Left lobe of liver (tissue), 2 donors: ENCODE measurements at regions not wholly inside any gene's neighbourhood (a gene's known extent, or its start where the extent isn't known, plus 50 kb on each side); places are given as distances from the start of the nearest gene placed in this dataset.
"Not testable (repeated sequence)": the region's sequence is repeated elsewhere in the genome, so short reads cannot be mapped to it uniquely, and the experiment has no call there.

Experiments used
- ATAC-seq: fragments of 200-7000 bp; cut with Tn5 transposase; one replicate; pipeline ENCODE4 v1.9.1; 2020; ENCODE audit warnings: mild to moderate bottlenecking, moderate library complexity
- DNase-seq: peaks from one replicate; pipeline ENCODE4 v3.0.0-alpha.2; 2020; ENCODE audit warnings: low spot score
- donor health status: DM: no; HTN: no; CAD: no; lungs with moderate emphysema.
- donor health status: DM: no; HTN: yes; CAD: no.

- DNase-seq: no peak
- no peak for ATAC-seq
Observed at GRCh38 chr7:4436936-4437335, 245.2 kb upstream of the FOXK1 start.

DNA sequence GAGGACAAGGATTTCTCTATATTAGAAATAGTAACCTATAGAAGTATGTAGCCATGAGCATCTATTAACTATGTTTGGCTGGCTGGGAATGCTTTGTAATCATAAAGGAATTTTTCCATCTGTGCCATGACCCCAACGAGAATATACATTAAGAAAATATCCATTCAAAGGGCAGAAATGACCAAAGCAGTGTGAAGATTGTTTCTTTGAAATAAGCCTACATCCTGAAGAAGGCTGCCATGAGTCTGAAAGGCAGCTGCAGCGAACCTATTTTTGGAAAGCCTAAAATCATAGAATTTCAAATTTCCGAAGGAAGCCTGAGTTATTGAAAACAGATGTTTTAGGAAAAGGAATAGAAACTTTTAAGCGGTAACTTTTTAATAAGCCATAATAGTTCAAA is 244.2 kb upstream of the FOXK1 start:
- ATAC-seq (no peak), DNase-seq (no peak)

DNA sequence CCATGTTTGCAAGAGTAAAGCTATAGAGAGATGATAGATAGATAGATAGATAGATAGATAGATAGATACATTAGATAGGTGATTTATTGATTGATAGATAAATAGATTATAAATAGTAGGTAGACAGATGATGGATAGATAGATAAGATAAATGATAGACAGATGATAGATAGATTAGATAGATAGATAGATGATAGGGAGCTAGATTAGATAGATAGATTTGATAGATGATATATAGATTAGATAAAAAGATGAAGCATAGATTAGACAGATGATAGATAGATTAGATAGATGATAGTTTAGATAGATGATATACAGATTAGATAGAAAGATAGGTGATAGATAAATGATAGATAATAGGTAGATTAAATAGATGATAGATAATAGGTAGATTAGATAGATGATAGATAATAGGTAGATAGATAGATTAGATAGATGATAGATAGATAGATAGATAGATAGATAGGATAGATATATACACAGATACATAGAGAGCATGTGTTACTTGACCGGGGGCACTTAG is 243.3 kb upstream of the FOXK1 start:
- ATAC-seq (no peak), DNase-seq (no peak)

- ATAC-seq (no peak), DNase-seq (no peak)
Observed at GRCh38 chr7:4439444-4439843, 242.7 kb upstream of the FOXK1 start.

DNA sequence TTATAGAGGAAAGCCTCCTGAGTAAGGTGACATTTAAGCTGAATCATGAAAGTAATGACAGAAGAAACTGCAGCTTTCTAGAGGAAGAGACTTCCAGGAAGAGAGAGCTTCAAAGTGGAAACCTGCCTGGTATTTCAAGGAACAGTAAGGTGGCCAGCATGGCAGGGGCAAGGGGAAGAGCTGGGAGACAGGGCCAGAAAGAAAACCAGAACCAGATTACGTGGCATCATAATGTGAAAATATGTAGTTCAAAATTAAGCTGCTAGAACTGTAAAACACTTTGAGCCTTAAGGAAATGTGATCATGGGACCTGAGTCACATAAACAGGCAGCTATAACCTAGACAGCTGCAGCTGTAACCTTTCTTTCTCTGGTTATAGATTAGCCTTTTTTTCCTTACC is 238.0 kb upstream of the FOXK1 start:
- no peak for DNase-seq
- ATAC-seq: no peak

GRCh38 chr7:4445777-4446176 is 236.3 kb upstream of the FOXK1 start:
- ATAC-seq (no peak), DNase-seq (no peak)

GRCh38 chr7:4449263-4449662 is 232.8 kb upstream of the FOXK1 start:
- no peak for DNase-seq
- ATAC-seq: no peak

DNA sequence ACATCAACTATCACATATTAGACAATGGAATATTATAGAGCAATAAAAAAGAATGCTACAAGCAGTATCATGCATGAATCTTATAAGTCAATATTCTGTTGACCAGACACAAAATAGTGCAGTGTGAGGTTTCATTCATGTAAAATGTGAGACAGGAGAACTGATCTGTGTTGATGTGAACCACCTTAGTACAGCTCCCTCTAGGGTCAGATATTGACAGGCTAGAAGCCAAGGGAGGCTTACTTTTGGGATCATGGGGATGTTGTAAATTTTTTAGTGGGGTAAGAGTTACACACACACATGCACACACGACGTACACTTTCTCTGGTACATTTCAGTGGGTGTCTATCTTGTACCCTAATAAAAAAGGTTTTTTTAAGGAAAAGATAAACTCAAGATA is 231.6 kb upstream of the FOXK1 start:
- no peak for DNase-seq
- no peak for ATAC-seq

- ATAC-seq (no peak), DNase-seq (no peak)
Observed at GRCh38 chr7:4460597-4460996, 221.5 kb upstream of the FOXK1 start.

DNA sequence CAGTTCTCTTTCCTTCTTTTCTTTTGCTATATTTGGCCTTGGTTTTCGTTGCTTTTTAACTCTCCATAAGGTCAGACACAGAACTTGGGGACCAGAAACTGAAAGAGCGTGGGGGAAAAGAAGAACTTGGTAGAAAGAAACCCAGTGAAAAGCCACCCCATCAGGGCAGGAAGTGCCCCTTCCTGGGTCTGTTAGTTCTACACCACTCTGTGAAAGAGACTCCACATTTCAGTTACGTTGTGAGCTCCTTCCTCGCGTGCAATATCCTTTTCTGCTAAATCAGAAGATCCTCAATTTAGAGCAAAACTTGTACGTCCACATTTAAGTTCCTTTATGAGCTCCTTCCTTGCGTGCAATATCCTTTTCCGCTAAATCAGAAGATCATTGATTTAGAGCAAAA is 220.6 kb upstream of the FOXK1 start:
- ATAC-seq: no peak
- no peak for DNase-seq

DNA sequence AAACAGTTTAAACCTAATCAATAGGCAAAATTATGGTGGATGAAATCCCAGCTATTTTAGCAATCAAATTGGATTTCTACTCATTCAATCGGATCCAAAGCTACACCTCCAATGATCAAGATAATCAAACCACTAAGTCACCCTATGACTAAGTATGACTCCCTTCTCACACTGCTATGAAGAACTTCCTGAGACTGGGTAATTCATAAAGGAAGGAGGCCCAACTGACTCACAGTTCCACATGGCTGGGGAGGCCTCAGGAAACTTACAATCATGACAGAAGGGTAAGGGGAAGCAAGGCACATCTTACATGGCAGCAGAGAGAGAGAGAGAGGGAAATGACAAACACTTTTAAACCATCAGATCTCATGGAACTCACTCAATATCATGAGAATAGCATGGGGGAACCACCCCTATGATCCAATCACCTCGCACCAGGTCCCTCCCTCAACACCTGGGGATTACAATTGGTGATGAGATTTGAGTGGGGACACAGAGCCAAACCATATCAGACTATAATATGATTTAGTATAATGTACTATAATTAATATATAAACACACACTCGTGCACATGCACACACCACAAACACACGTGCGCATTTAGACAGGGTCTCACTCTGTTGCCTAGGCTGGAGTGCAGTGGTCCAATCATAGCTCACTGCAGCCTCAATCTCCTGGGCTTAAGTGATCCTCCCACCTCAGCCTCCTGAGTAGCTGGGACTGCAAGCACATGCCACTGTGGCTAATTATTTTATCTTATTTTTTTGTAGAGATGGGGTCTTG is 213.6 kb upstream of the FOXK1 start:
- DNase-seq (no peak), ATAC-seq (no peak)

DNA sequence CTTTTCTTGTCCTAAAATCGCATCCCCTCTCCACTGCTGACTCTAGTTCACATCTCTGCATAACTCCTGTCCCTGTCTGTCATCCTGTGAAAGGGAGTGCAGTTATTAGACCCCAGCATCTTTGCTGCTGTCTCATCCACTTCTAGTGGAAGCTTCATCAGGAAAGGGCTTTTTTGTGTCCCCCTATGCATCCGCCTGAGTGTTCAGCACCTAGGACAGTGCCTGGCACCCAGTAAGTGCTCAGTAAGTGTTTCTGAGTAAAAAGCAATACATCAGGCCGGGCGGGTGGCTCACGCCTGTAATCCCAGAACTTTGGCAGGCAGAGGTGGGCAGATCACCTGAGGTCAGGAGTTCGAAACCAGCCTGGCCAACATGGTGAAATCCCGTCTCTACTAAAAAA is 211.8 kb upstream of the FOXK1 start:
- no peak for DNase-seq
- no peak for ATAC-seq

DNA sequence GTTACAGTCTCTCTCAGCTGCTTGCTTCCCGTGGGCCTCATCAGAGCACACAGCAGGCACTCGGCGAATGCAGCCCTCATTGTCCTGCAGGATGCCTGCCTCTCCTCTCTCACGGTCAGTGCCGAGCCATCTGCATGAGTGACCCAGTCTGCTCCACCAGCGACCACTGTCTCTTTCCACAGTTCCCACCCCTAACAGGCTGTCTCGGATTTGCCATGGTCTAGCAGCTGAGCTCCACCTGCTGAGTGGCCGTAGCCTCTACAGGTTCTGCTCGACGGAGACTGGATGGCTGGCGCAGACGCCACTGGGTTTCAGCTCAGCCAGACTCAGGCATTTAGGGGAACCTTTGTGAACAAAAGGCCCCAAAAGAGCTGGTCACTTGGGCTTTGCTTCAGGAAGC is 209.4 kb upstream of the FOXK1 start:
- no peak for DNase-seq
- ATAC-seq: no peak

- DNase-seq: no peak
- peak; percentile 84 for ATAC-seq
Observed at GRCh38 chr7:4479367-4480039, 202.6 kb upstream of the FOXK1 start.

- DNase-seq, ATAC-seq: not testable (repeated sequence)
Observed at GRCh38 chr7:4480131-4480530, 202.0 kb upstream of the FOXK1 start.

GRCh38 chr7:4483851-4484250 is 198.2 kb upstream of the FOXK1 start:
- ATAC-seq: no peak
- no peak for DNase-seq

DNA sequence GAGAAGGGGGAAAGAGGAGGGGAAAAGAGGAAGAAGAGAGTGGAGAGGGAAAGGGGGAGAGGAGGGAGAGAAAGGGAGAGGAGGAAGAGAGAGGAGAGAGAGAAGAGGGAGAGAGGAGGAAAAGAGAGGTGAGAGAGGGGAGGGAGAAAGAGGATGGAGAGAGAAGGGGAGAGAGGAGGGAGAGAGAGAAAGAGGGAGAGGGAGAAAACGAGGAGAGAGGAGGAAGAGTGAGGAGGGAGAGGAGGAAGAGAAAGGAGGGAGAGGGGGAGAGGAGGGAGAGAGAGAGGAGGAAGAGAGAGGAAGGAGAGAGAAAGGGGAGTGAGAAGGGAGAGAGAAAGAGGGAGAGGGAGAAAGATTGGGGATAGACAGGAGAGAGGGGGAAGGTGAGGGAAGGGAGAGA is 197.6 kb upstream of the FOXK1 start:
- ATAC-seq (no peak), DNase-seq (no peak)

DNA sequence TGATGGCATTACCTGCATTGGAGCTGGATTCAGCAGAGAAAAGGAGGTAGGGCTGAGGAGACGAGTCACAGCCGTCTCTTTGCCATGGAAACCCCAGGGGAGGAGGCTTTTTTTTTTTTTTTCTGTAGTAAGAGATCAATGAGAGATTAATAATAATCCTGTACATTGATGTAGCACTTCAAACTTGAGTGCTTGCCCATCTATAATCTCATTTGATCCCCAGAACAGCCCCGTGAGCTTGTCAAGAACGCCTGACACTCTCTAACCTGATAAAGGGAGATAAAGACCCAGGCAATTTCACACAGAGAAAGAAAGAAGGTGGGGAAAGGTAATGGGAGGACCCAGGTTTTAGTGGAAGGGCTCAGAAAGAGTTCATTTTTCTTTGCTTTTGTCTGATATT is 195.2 kb upstream of the FOXK1 start:
- ATAC-seq (no peak), DNase-seq (no peak)

- DNase-seq, ATAC-seq: not testable (repeated sequence)
Observed at GRCh38 chr7:4496911-4497310, 185.2 kb upstream of the FOXK1 start.

GRCh38 chr7:4500812-4501211 is 181.3 kb upstream of the FOXK1 start:
- no peak for DNase-seq
- ATAC-seq: no peak

DNA sequence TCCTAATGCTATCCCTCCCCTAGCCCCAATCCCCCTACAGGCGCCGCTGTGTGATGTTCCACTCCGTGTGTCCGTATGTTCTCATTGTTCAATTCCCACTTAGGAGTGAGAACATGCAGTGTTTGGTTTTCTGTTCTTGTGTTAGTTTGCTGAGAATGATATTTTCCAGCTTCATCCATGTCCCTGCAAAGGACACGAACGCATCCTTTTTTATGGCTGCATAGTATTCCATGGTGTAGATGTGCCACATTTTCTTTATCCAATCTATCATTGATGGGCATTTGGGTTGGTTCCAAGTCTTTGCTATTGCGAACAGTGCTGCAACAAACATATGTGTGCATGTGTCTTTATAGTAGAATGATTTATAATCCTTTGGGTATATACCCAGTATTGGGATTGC is 174.2 kb upstream of the FOXK1 start:
- not testable (repeated sequence) for DNase-seq, ATAC-seq

DNA sequence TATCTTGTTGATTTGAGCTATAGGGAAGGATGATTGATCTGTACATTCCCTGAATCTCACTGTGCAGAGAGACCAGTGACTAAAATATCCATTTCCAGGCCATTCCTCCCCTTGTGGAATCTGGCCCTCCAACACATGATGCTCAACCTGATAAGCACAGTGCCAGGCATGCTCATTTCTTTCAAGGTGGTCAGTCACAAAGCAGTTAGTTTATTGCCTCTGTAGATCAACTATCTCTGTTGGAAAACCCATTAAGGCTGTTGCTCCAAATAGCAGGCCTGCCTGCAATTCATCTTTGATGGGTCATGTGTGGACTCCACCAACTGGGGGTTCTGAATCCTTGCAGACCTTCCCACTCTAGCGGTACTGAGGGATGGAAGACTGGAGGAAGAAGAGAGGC is 168.6 kb upstream of the FOXK1 start:
- DNase-seq (no peak), ATAC-seq (no peak)
